HG03469 (cell line): ENCODE measurements at regions not wholly inside any gene's neighbourhood (a gene's known extent, or its start where the extent isn't known, plus 50 kb on each side); places are given as distances from the start of the nearest gene placed in this dataset.
"Not testable (repeated sequence)": the region's sequence is repeated elsewhere in the genome, so short reads cannot be mapped to it uniquely, and the experiment has no call there.

ENCODE experiments used
- ATAC-seq: cut with Tn5 transposase; IDR thresholded peaks from one replicate; pipeline ENCODE4 v1.9.1; 2021; ENCODE audit warnings: mild to moderate bottlenecking, moderate library complexity, moderate number of reproducible peaks; ENCODE audit not compliant: unreplicated experiment

GRCh38 chr2:87565116-87565515, 182.8 kb upstream of the PLGLB2 start:
- ATAC-seq: not testable (repeated sequence)

- ATAC-seq: not testable (repeated sequence)
Measured at GRCh38 chr2:87566531-87566930, 181.4 kb upstream of the PLGLB2 start.

GRCh38 chr2:87567093-87567492, 180.8 kb upstream of the PLGLB2 start:
- not testable (repeated sequence) for ATAC-seq

- ATAC-seq: not testable (repeated sequence)
Measured at GRCh38 chr2:87567912-87568311, 180.0 kb upstream of the PLGLB2 start.

GRCh38 chr2:87568554-87569278, 179.2 kb upstream of the PLGLB2 start:
- not testable (repeated sequence) for ATAC-seq

- not testable (repeated sequence) for ATAC-seq
Measured at GRCh38 chr2:87569689-87570397, 178.0 kb upstream of the PLGLB2 start.

- not testable (repeated sequence) for ATAC-seq
Measured at GRCh38 chr2:87571889-87572465, 175.9 kb upstream of the PLGLB2 start.

GRCh38 chr2:87572906-87573305, 175.0 kb upstream of the PLGLB2 start:
- not testable (repeated sequence) for ATAC-seq

GRCh38 chr2:87573386-87574192, 174.3 kb upstream of the PLGLB2 start:
- not testable (repeated sequence) for ATAC-seq

- not testable (repeated sequence) for ATAC-seq
Measured at GRCh38 chr2:87574193-87575119, 173.4 kb upstream of the PLGLB2 start.

- ATAC-seq: not testable (repeated sequence)
Measured at GRCh38 chr2:87575138-87575537, 172.7 kb upstream of the PLGLB2 start.

GRCh38 chr2:87577358-87577757, 170.5 kb upstream of the PLGLB2 start:
- not testable (repeated sequence) for ATAC-seq

- not testable (repeated sequence) for ATAC-seq
Measured at GRCh38 chr2:87582152-87582551, 165.7 kb upstream of the PLGLB2 start.

GRCh38 chr2:87582579-87582978, 165.3 kb upstream of the PLGLB2 start:
- not testable (repeated sequence) for ATAC-seq

GRCh38 chr2:87583370-87583769, 164.5 kb upstream of the PLGLB2 start:
- ATAC-seq: not testable (repeated sequence)

GRCh38 chr2:87583803-87584202, 164.1 kb upstream of the PLGLB2 start:
- not testable (repeated sequence) for ATAC-seq

GRCh38 chr2:87584268-87584906, 163.5 kb upstream of the PLGLB2 start:
- ATAC-seq: not testable (repeated sequence)

GRCh38 chr2:87587934-87588333, 160.0 kb upstream of the PLGLB2 start:
- not testable (repeated sequence) for ATAC-seq

- ATAC-seq: not testable (repeated sequence)
Measured at GRCh38 chr2:87592974-87593373, 154.9 kb upstream of the PLGLB2 start.
